ENCODE measurements at regions not wholly inside any gene's neighbourhood (a gene's known extent, or its start where the extent isn't known, plus 50 kb on each side); places are given as distances from the start of the nearest gene placed in this dataset.

DNA sequence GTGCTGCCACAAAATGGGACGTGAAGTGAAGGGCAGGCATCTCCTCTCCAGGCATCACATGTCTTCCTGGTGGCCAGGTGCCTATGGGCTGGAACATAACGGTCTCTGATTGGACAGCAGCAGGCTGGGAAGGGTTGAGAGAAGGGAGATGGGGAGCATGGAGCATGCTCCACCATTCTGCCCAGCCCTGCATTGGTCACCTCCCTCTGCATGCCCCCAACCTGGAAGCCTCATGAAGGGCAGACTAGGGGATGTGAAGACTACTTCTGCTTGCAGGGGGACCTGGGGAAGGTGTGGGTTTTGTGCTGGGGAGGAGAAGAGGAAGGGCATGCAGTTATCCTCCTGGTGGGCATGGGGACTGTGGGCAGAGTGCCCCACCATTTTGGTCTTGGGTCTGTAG, 782.2 kb downstream of the TBC1D22A start:
- intact Hi-C loops (cut with micrococcal nuclease) = no loop called here

More for the DNA sequence above, 782.2 kb downstream of the TBC1D22A start:
- ATAC-seq = no peak
- no peak overlapping the region for H2AFZ ChIP-seq (ENCODE audit: low read depth, low read length, poor library complexity, severe bottlenecking)
- no peaks in the 10 kb centered on the region for H3K9me2 ChIP-seq (ENCODE audit: insufficient read depth)
- POLR2A ChIA-PET = no interaction called here
- CTCF ChIA-PET = no interaction called here
- H3K9ac ChIP-seq (ENCODE audit: low read length) = no peak overlapping the region
- H3K4me3 ChIP-seq (replicated peaks in 1 of 2; ENCODE audit: low read depth in 1 of 2, low read length in 2 of 2) = no peak overlapping the region
- DNase-seq (ENCODE audit: low read depth, low spot score) = no peak
- H3K36me3 ChIP-seq (ENCODE audit: control insufficient read depth in 1 of 2, insufficient read depth in 2 of 2, low read length in 2 of 2) = no peaks in the 10 kb centered on the region
- H3K9me3 ChIP-seq (ENCODE audit: control insufficient read depth in 1 of 2, insufficient read depth in 1 of 2, low read depth in 1 of 2, low read length in 2 of 2) = no peaks in the 10 kb centered on the region
- TF ChIP-seq POLR2AphosphoS5 (IDR thresholded peaks at IDR 0.05; ENCODE audit: low read depth, low read length) (no peak), CTCF (IDR thresholded peaks at IDR 0.05 in 2 of 3, conservative IDR thresholded peaks at IDR 0.05 in 1 of 3; ENCODE audit: borderline replicate concordance in 1 of 3, insufficient read depth in 1 of 3, low read depth in 2 of 3, low read length in 2 of 3) (no peak), SRF (IDR thresholded peaks at IDR 0.05; ENCODE audit: low read depth) (no peak), CBX3 (IDR thresholded peaks at IDR 0.05; ENCODE audit: low read depth) (no peak), RAD21 (IDR thresholded peaks at IDR 0.05; ENCODE audit: low read depth) (no peak), ZNF274 (IDR thresholded peaks at IDR 0.05; ENCODE audit: low read depth, low read length) (no peak), EZH2 (IDR thresholded peaks at IDR 0.05) (no peak), MAX (IDR thresholded peaks at IDR 0.05) (no peak), YY1 (IDR thresholded peaks at IDR 0.05; ENCODE audit: extremely low read depth, insufficient replicate concordance, low read depth, low read length) (no peak)
- TF ChIP-seq, protein P1, sequence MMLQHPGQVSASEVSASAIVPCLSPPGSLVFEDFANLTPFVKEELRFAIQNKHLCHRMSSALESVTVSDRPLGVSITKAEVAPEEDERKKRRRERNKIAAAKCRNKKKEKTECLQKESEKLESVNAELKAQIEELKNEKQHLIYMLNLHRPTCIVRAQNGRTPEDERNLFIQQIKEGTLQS (IDR thresholded peaks at IDR 0.05) = no peak
- RAD21 ChIA-PET (ENCODE audit: low non-redundant PET in 1 of 2, low total read pairs in 2 of 2, uncharacterized antibody in 2 of 2, unreplicated experiment in 2 of 2) = no interaction called here
- H4K20me1 ChIP-seq (ENCODE audit: insufficient read depth) = no peaks in the 10 kb centered on the region
- no peak overlapping the region for H3K4me2 ChIP-seq (ENCODE audit: low read length)
- no peak overlapping the region for H3K27ac ChIP-seq (ENCODE audit: low read depth, low read length)
- H3K4me1 ChIP-seq (ENCODE audit: control insufficient read depth in 1 of 2, insufficient read depth in 2 of 2, low read length in 2 of 2) = no peaks in the 10 kb centered on the region
- H3K27me3 ChIP-seq (ENCODE audit: insufficient read depth, low read length) = no peaks in the 10 kb centered on the region
- BruUV-seq (replicated peaks) = no TSS peak
- H3K79me2 ChIP-seq (ENCODE audit: insufficient read depth, low read length) = no peaks in the 10 kb centered on the region
